LNCAP (cell line): ENCODE measurements at regions not wholly inside any gene's neighbourhood (a gene's known extent, or its start where the extent isn't known, plus 50 kb on each side); places are given as distances from the start of the nearest gene placed in this dataset.

ENCODE experiments used
- TF ChIP-seq, protein P1 (sequence below): fragments of 450-650 bp; IDR thresholded peaks from 2 replicates; pipeline ENCODE4 v1.5.1; 2017; ENCODE audit warnings: mild to moderate bottlenecking

DNA sequence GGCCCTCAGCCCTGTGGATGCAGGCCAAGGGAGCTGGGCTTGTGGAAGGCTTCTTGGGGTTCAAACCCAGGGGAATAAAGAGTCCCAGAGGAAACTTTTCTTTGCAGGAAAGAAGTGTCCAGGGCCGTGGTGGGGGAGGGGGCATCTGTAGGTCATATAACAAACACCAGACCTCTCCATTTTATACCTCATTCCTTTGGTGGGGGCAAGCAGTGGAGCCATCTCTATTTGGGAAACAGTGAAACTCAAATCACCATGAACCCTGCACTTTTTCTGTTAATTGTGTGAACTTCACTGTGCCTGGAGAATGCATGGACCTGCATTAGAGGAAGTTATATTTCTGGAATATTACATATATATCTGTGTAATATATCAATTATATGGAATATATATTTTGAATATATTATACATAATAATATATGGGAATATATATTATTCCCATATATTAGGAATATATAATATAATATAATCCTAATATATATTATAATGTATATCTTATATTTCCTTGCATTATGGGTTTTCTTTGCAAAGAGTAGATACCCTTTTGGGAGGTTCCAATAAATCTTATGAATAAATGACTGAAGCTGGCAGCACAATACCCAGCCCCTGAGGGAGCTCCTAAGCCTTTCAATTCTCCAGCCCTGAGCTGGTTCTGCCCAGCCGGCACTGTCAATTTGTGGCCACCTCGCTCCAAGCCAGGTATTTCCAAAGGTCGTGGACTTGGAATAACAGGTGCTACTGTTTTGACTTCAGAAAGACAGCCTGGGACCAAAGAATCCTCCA, 97.7 kb upstream of the PKDCC start:
- TF ChIP-seq, protein P1, sequence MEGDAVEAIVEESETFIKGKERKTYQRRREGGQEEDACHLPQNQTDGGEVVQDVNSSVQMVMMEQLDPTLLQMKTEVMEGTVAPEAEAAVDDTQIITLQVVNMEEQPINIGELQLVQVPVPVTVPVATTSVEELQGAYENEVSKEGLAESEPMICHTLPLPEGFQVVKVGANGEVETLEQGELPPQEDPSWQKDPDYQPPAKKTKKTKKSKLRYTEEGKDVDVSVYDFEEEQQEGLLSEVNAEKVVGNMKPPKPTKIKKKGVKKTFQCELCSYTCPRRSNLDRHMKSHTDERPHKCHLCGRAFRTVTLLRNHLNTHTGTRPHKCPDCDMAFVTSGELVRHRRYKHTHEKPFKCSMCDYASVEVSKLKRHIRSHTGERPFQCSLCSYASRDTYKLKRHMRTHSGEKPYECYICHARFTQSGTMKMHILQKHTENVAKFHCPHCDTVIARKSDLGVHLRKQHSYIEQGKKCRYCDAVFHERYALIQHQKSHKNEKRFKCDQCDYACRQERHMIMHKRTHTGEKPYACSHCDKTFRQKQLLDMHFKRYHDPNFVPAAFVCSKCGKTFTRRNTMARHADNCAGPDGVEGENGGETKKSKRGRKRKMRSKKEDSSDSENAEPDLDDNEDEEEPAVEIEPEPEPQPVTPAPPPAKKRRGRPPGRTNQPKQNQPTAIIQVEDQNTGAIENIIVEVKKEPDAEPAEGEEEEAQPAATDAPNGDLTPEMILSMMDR = no peak

DNA sequence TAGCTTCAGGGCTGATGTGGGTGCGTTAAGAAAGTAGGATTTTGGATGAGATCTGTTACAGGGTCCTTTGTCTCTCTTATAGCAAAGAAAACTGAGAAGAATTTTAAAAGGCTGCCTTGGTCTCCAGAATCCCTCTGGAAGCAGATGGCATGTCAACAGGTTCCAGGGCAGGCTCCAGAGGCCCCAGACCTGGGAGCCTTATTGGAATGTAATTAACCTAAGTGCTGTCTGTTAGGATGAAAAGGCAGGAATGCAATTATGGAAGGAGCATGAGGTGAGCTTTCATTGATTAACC, 97.2 kb upstream of the PKDCC start:
- TF ChIP-seq, protein P1 = no peak

DNA sequence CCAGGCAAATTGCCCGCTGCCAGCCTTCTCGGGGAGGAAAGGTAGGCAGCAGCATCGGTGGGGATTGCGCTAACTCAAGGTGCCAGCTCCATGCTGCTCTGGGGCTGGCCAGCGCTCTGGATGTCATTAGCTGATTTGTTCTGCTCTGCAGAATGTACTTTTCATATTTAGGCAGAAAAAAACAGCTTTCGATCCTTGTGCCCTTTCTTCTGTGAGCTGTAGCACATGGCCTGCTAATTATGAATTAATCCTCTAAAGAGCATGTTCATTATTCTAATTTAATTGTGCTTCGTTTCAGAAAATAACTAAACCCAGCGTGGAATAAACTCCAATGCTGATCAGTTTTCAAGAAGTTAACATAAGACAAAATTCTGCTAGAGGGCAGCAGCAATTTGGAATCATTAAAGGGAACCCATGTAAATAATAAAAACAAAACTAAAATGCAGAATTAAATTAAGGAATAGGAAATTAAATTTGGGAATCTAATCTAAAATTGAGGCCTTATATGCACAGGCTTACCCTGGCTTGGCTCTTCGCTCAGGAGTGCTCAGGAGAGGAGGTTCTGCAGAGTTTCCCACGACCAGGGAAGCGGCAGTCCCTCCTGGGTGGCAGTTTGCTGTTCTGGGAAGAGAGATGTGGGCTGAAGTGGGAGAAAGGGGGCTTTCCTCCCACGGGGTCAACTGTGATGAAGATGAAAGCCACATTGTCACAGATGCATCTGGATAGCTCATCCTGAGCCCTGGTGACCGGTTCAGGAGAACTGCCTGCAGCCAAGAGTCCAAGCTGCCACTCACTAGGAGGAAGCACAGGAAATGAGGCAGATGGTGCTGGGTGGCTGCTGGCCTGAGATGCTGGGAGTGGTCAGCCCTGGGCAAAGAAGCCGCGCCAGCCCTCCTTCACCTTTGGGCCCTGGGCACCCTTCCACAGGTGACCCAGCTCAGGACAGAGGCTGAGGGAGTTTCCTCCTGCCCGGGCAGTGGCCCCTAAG, 93.2 kb upstream of the PKDCC start:
- TF ChIP-seq, protein P1 = no peak

DNA sequence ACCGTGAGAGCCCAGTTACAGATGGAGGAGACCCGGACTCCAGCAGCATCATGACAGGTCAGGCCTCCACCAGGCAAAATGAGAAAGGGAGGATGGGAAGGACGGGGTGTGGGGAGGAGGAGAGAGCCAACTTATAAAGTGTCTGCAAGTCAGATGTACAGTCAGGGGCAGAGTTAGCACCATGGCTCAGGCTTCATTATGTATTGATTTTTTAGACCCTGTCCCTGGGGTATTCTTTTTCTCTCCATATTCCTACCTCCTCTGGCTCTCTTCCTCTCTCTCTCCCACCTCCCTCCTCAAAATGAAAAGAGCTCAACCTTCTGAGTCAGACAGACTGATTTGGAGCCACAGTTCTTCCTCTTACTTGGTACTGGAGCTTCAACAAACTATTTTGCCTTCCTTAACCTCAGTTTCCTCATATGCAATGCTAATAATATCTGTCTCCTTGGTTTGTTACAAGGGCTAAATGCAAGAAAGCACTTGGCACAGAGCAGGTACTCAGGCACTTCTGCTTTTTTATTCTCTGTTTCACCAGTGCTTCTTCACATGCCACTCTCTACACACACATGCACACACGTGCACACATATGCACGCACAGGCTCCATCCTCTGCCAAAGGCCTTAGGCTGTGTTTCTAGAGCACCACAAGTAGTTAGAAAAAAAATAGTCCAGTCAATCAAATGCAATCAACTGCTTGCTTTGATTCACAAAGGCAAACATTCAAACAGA, 92.3 kb upstream of the PKDCC start:
- TF ChIP-seq, protein P1 = no peak

DNA sequence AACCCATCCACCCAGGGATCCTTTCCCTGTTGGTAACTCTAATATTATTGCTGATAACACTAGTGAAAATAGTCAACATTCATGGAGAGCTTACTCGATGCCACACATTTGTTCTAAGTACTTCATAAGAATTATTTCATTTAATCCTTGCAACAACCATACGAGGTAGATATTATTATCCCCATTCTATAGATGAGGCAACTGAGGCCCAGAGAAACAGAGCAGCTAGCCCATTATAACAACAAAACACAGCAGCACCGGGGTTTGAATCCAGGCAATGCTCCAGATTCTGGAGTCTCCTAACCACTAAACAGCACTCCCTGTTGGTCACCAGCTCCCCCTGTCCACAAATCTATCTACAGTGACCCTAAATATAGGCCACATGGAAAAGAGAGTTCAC, 90.4 kb upstream of the PKDCC start:
- TF ChIP-seq, protein P1 = no peak

DNA sequence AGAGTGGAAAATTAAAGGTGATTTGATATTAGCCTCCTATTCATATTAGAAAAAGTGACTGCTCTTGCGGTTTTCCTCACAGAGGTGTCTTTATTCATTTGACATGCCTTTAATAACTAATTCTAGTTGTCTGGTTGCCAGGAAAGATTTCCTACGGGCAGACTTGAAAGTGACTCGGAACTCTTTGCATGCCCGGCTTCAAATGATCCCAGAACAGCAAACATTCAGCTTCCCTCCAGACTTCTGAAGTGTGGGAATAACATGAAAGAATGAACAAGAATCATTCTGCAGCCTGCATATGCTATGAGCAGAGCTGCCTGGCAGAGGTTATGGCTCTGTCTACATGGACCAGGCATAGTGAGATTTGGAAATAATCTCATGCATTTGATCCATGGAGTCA, 89.6 kb upstream of the PKDCC start:
- TF ChIP-seq, protein P1 = no peak

DNA sequence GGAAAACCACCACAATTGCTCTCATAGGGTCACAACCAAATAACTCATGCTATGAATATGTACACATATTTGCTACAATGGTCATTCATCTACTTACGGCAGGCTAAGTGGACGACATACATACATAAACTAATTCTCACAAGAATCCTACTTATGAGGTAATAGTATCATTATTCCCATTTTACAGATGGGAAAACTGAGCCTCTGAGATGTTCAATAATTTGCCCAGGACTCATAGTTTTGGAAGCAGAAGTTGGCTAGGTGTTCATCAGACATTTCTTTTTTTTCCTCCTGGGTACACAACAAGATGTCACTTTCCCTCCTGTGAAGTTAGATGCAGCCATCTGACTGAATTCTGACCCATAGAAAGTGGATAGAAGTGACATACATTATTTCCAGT, 89.0 kb upstream of the PKDCC start:
- TF ChIP-seq, protein P1 = no peak
